Glomerular visceral epithelial cell (primary cell): ENCODE measurements at regions not wholly inside any gene's neighbourhood (a gene's known extent, or its start where the extent isn't known, plus 50 kb on each side); places are given as distances from the start of the nearest gene placed in this dataset.

Experiments used
- DNase-seq: peaks from one replicate; pipeline ENCODE4 v3.0.0-alpha.2; 2016; ENCODE audit errors: extremely low spot score

DNA sequence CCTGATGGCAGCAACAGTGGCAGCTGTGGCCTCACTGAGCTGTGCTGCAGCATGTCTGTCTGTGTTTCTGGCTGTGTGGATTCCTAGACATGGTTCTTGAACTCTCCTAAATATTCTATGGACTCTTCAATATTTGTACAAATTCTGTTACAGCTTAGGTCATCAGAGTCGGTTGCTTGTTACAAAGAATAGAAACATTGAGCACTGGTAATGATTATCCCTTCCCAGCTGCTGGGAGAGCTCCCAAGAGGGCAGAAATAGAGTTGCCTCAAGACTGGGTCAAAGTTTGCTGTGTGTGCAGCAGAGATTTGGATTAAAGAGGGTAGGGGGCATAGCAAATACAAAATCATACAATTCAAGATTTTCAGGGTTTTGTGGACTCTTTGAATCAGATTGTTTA lies 337.1 kb upstream of the AKR1E2 start:
- DNase-seq: no peak

GRCh38 chr10:4485636-4486035 lies 340.4 kb upstream of the AKR1E2 start:
- no peak for DNase-seq

GRCh38 chr10:4483811-4484210 lies 342.2 kb upstream of the AKR1E2 start:
- DNase-seq: no peak

DNA sequence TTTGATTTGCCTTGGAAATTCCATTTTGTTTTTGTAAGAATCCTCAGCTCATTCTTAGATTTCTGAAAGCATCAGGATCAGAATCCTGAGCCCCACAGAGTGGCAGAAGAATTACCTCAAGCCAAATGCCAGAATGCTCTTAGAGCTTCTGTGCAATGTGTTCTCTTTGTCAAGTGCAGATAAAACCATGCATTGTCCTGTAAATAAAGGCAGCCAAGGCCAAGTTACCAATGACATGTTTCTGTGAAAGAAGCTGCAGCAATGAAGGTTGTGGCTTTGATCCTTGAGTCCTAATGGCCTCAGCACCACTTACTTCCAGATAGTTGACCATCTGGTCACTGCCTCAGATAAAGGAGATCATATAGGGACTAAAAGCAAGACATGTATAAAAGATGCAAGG lies 343.3 kb upstream of the AKR1E2 start:
- DNase-seq: no peak

GRCh38 chr10:4481192-4481591 lies 344.8 kb upstream of the AKR1E2 start:
- no peak for DNase-seq

DNA sequence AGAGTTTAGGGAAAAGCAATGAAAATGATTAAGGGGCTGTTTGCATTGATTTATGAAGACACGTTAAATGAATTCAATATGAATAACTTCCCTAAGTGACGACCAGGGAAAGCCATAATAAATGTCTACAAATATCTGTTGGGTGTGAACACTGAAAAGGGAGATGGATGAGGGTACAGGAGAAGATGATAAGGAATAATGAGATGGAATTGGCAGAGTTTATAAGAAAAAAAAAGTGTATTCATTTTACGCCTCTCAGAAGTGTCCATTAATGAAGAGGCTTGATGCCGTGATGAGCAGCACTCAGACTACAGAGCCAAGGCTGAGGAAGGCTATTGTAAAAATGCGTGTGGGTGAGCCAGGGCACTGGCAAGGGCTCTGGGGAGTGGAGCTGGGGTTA lies 346.7 kb upstream of the AKR1E2 start:
- no peak for DNase-seq

DNA sequence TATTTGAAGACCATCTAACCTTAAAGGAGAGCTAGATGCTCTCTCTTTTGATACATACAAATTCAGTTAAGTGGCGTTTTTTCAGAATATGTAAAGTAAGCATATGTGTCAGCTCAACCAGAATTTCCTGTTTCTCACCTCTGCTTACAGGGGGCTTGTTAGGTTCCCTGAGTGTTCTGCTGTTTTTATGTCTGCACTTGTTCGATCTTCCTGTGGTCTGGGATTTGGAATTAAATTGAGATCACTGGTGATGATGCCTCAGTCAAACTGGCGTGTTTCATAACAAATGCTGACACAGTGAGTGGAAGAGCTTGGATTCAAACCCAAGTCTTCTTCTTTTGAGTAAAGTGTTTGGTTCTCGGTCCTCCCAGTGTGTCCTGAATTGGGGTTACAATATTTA lies 348.3 kb upstream of the AKR1E2 start:
- no peak for DNase-seq

GRCh38 chr10:4475827-4476490 lies 350.0 kb upstream of the AKR1E2 start:
- DNase-seq: no peak

GRCh38 chr10:4474829-4475228 lies 351.2 kb upstream of the AKR1E2 start:
- DNase-seq: no peak

- no peak for DNase-seq
These were observed 352.0 kb upstream of the AKR1E2 start for GRCh38 chr10:4473977-4474376.

- DNase-seq: no peak
These were observed 353.7 kb upstream of the AKR1E2 start for GRCh38 chr10:4472190-4472904.

- peak; percentile 19 for DNase-seq
These were observed 355.7 kb upstream of the AKR1E2 start for GRCh38 chr10:4470231-4470835.

DNA sequence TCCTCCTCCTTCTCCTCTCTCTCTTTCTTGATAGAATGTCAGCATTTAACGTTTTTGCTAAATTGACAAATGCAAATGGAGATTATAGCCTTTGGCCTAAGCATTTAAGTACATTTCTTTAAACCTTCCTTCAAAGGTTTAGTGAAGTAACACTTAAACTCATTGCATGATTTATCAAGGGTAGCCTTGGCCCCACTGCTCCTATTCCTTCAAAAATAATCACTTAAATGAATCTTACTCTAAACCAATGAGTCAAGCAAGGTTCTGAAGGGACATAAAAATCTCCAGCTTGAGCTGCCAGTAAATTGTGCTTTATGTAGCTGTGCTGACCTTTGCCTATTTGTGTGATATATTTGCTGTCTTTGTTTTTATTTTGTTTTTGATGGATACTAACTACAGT lies 358.5 kb upstream of the AKR1E2 start:
- DNase-seq: no peak

- DNase-seq: no peak
These were observed 365.7 kb upstream of the AKR1E2 start for GRCh38 chr10:4460267-4460666.

- DNase-seq: peak; percentile 2
These were observed 366.5 kb upstream of the AKR1E2 start for GRCh38 chr10:4459531-4459930.

- DNase-seq: no peak
These were observed 368.4 kb upstream of the AKR1E2 start for GRCh38 chr10:4457597-4457996.

DNA sequence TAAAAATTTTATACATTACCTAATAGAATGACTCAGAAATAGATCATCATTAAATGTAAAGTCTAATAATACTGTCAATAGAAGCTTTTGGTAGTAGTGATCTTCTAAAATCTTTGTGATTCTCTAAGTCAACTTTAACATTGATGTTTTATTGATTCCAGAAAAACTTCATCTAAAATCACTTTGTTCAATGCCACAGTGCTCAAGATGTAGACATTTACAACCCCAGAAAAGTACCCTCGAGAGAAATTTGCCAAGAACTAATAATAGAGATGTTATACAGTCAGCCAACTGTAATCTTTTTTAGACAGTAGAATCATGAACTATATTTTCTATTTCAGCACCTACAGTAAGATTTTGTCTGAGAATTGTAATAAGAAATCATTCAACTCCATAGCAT lies 369.2 kb upstream of the AKR1E2 start:
- no peak for DNase-seq

GRCh38 chr10:4456279-4456678 lies 369.7 kb upstream of the AKR1E2 start:
- no peak for DNase-seq

- DNase-seq: no peak
These were observed 372.1 kb upstream of the AKR1E2 start for GRCh38 chr10:4453950-4454349.

GRCh38 chr10:4453276-4453675 lies 372.7 kb upstream of the AKR1E2 start:
- DNase-seq: no peak

DNA sequence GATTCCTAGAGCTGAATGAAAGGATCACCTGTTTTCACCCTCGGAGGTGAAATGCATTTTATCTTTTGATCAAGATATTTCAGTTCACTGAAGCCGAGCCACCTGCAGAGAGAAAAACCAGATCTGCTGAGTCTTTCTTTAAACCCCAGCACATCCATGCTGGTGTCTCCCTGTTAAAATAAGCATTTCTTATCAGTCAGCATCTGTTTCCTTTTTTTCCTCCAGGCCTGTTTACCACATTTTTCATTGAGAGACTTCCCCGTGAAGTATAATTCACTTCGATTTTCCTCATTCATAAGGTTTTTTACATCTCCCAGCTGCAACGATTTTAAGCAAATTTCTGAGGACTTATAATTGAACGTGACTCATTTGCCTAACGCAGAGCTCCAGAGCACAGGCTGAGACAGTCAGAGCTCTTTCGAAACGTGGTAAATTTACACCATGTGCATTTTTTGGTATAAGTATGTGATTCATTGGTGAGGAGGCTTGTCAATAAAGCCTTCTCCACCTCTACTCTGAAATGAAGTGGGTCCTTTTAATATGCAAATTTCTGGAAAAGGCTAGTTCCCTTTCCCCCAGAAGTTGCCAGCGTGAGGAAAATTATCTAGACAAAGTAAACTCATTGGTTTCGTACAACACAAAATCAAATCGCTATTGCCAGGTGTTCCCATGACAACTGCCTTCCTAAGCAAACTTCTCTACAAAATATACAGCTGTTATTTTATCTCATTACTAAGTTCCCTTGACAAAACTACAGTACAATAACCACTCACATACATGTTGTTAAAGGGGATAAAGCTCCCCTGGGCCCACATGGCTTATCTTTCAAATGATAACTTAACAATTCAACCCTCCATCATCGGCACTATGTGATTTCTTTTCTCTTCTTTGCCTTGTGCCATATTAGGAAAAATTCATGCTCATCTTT lies 374.8 kb upstream of the AKR1E2 start:
- DNase-seq: no peak

DNA sequence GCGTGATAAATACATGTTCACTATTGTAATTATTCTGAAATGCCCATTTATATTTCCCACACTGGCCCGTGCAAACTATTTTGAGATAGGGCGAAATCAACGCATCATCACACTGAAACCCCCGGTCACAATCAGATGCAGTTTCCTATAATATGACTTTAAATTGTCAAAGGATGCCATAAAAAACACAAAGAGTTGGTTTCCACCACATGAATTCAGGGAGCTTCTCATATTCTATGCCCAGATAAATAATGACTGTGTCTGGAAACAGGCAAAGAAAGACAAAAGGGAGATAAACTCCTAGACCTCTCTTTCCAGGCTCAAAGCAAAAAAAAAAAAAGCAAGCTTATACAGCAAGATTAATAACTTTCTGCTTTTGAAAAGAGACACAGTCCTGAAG lies 375.8 kb upstream of the AKR1E2 start:
- DNase-seq: no peak
